NCI-H2081 treated with DMSO at 0.1 percent for 48 hours (cell line): ENCODE measurements at regions not wholly inside any gene's neighbourhood (a gene's known extent, or its start where the extent isn't known, plus 50 kb on each side); places are given as distances from the start of the nearest gene placed in this dataset.

Experiments
- DNase-seq: peaks from one replicate; lab custom pipeline; 2025; lab: John Stamatoyannopoulos, UW

GRCh38 chr7:35499226-35499625 is 195.7 kb downstream of the HERPUD2 start:
- DNase-seq = no peak

- DNase-seq = no peak
Observed at GRCh38 chr7:35498416-35498815, 196.5 kb downstream of the HERPUD2 start.

GRCh38 chr7:35495844-35496243 is 199.1 kb downstream of the HERPUD2 start:
- DNase-seq = no peak

GRCh38 chr7:35495377-35495776 is 199.6 kb downstream of the HERPUD2 start:
- DNase-seq = no peak

- no peak for DNase-seq
Observed at GRCh38 chr7:35494407-35494806, 200.5 kb downstream of the HERPUD2 start.

GRCh38 chr7:35492451-35493175 is 202.3 kb downstream of the HERPUD2 start:
- DNase-seq = no peak

GRCh38 chr7:35491233-35491632 is 203.7 kb downstream of the HERPUD2 start:
- DNase-seq = no peak

- no peak for DNase-seq
Observed at GRCh38 chr7:35487841-35488240, 207.1 kb downstream of the HERPUD2 start.

GRCh38 chr7:35487402-35487801 is 207.5 kb downstream of the HERPUD2 start:
- no peak for DNase-seq

- DNase-seq = no peak
Observed at GRCh38 chr7:35485436-35485835, 209.5 kb downstream of the HERPUD2 start.

GRCh38 chr7:35483568-35483967 is 211.4 kb downstream of the HERPUD2 start:
- no peak for DNase-seq

- DNase-seq = no peak
Observed at GRCh38 chr7:35482231-35482630, 212.7 kb downstream of the HERPUD2 start.

- no peak for DNase-seq
Observed at GRCh38 chr7:35480806-35481205, 214.1 kb downstream of the HERPUD2 start.

- no peak for DNase-seq
Observed at GRCh38 chr7:35477609-35478008, 217.3 kb downstream of the HERPUD2 start.

GRCh38 chr7:35474100-35474499 is 220.2 kb upstream of the TBX20 start:
- DNase-seq = no peak

GRCh38 chr7:35468606-35469005 is 214.7 kb upstream of the TBX20 start:
- DNase-seq = no peak

GRCh38 chr7:35467456-35467978 is 213.6 kb upstream of the TBX20 start:
- no peak for DNase-seq

GRCh38 chr7:35465791-35466336 is 212.0 kb upstream of the TBX20 start:
- DNase-seq = no peak

GRCh38 chr7:35463751-35464150 is 209.9 kb upstream of the TBX20 start:
- no peak for DNase-seq

GRCh38 chr7:35463176-35463700 is 209.3 kb upstream of the TBX20 start:
- no peak for DNase-seq

- no peak for DNase-seq
Observed at GRCh38 chr7:35454575-35455385, 200.9 kb upstream of the TBX20 start.

GRCh38 chr7:35450456-35451214 is 196.7 kb upstream of the TBX20 start:
- DNase-seq = no peak
